Medulla oblongata (tissue), 1 donor: ENCODE measurements at regions not wholly inside any gene's neighbourhood (a gene's known extent, or its start where the extent isn't known, plus 50 kb on each side); places are given as distances from the start of the nearest gene placed in this dataset.

ENCODE experiments used
- DNase-seq: peaks from one replicate; pipeline ENCODE4 v3.0.0-alpha.2; 2015; ENCODE audit errors: extremely low spot score

GRCh38 chr20:60900618-60901017, 351.4 kb upstream of the CDH4 start:
- DNase-seq = peak; percentile 21

- no peak for DNase-seq
Measured at GRCh38 chr20:60901831-60902230, 350.2 kb upstream of the CDH4 start.

GRCh38 chr20:60903325-60903971, 348.6 kb upstream of the CDH4 start:
- DNase-seq = no peak

GRCh38 chr20:60904730-60905129, 347.3 kb upstream of the CDH4 start:
- DNase-seq = no peak

- DNase-seq = no peak
Measured at GRCh38 chr20:60905919-60906318, 346.1 kb upstream of the CDH4 start.

GRCh38 chr20:60906555-60906954, 345.5 kb upstream of the CDH4 start:
- no peak for DNase-seq

- DNase-seq = no peak
Measured at GRCh38 chr20:60913298-60913697, 338.8 kb upstream of the CDH4 start.

GRCh38 chr20:60921022-60921622, 330.9 kb upstream of the CDH4 start:
- peak; percentile 11 for DNase-seq

GRCh38 chr20:60926831-60927230, 325.2 kb upstream of the CDH4 start:
- DNase-seq = no peak

- no peak for DNase-seq
Measured at GRCh38 chr20:60928341-60928740, 323.7 kb upstream of the CDH4 start.

- no peak for DNase-seq
Measured at GRCh38 chr20:60930023-60930790, 321.9 kb upstream of the CDH4 start.

- DNase-seq = no peak
Measured at GRCh38 chr20:60931696-60932095, 320.4 kb upstream of the CDH4 start.

- no peak for DNase-seq
Measured at GRCh38 chr20:60934724-60935123, 317.3 kb upstream of the CDH4 start.

- no peak for DNase-seq
Measured at GRCh38 chr20:60935971-60936370, 316.1 kb upstream of the CDH4 start.

- no peak for DNase-seq
Measured at GRCh38 chr20:60937585-60937984, 314.5 kb upstream of the CDH4 start.

- no peak for DNase-seq
Measured at GRCh38 chr20:60941379-60941778, 310.7 kb upstream of the CDH4 start.

GRCh38 chr20:60947819-60948218, 304.2 kb upstream of the CDH4 start:
- DNase-seq = no peak

- no peak for DNase-seq
Measured at GRCh38 chr20:60948224-60948623, 303.8 kb upstream of the CDH4 start.

- no peak for DNase-seq
Measured at GRCh38 chr20:60950561-60950960, 301.5 kb upstream of the CDH4 start.

- no peak for DNase-seq
Measured at GRCh38 chr20:60950974-60951373, 301.1 kb upstream of the CDH4 start.

- no peak for DNase-seq
Measured at GRCh38 chr20:60952861-60953260, 299.2 kb upstream of the CDH4 start.

- no peak for DNase-seq
Measured at GRCh38 chr20:60953321-60953720, 298.7 kb upstream of the CDH4 start.

GRCh38 chr20:60955706-60956105, 296.4 kb upstream of the CDH4 start:
- DNase-seq = no peak
